Effector memory CD8-positive, alpha-beta T cell (primary cell): ENCODE measurements at regions not wholly inside any gene's neighbourhood (a gene's known extent, or its start where the extent isn't known, plus 50 kb on each side); places are given as distances from the start of the nearest gene placed in this dataset.

Experiments
- ATAC-seq: fragments of 150-1000 bp; cut with Tn5 transposase; replicated peaks from 2 replicates; pipeline ENCODE4 v1.10.0; 2021; ENCODE audit warnings: mild to moderate bottlenecking, moderate library complexity
- DNase-seq, 3 experiments: peaks; one replicate each; pipeline ENCODE4 v3.0.0; 2021
- H3K27ac Mint-ChIP-seq, 2 donors: one replicate each; pipeline ENCODE4 v1.8.0; 2022; ENCODE audit warnings: mild to moderate bottlenecking in 2 of 2, mixed read lengths in 2 of 2, moderate library complexity in 2 of 2
- H3K27me3 Mint-ChIP-seq, 2 donors: one replicate each; pipeline ENCODE4 v1.8.0; 2022; ENCODE audit warnings: mixed read lengths in 2 of 2
- H3K36me3 Mint-ChIP-seq: one replicate; pipeline ENCODE4 v1.8.0; 2022; ENCODE audit warnings: mild to moderate bottlenecking, moderate library complexity, mixed read lengths; ENCODE audit not compliant: insufficient read depth
- H3K4me1 Mint-ChIP-seq, 2 donors: one replicate each; pipeline ENCODE4 v1.8.0; 2022; ENCODE audit warnings: low read depth in 2 of 2, mixed read lengths in 2 of 2
- H3K4me3 Mint-ChIP-seq, 2 donors: one replicate each; pipeline ENCODE4 v1.8.0; 2022; ENCODE audit warnings: mild to moderate bottlenecking in 2 of 2, mixed read lengths in 2 of 2, moderate library complexity in 2 of 2
- H3K9me3 Mint-ChIP-seq, 2 donors: one replicate each; pipeline ENCODE4 v1.8.0; 2022; ENCODE audit warnings: mixed read lengths in 2 of 2

GRCh38 chr15:70436428-70436827 is 326.9 kb downstream of the UACA start:
- H3K36me3 Mint-ChIP-seq = peaks cover 3% of the 10 kb centered on the region
- H3K4me3 Mint-ChIP-seq = no peak overlapping the region
- no peak for DNase-seq
- H3K27ac Mint-ChIP-seq = no peak overlapping the region
- peaks cover 12 to 16% of the 10 kb centered on the region in 2 donors for H3K4me1 Mint-ChIP-seq
- H3K9me3 Mint-ChIP-seq = no peaks in the 10 kb centered on the region
- no peak for ATAC-seq
- peaks cover under 1 to 22% of the 10 kb centered on the region in 2 donors for H3K27me3 Mint-ChIP-seq

- no peak for ATAC-seq
- Mint-ChIP-seq H3K27me3 (peaks cover 0 to 21% of the 10 kb centered on the region in 2 donors), H3K4me3 (no peak overlapping the region), H3K27ac (no peak overlapping the region), H3K9me3 (no peaks in the 10 kb centered on the region), H3K4me1 (peaks cover 12 to 16% of the 10 kb centered on the region in 2 donors), H3K36me3 (peaks cover 3% of the 10 kb centered on the region)
- DNase-seq = no peak
These were observed 327.5 kb downstream of the UACA start for GRCh38 chr15:70435872-70436271.

- Mint-ChIP-seq H3K4me3 (no peak overlapping the region), H3K9me3 (no peaks in the 10 kb centered on the region)
These were observed 328.0 kb downstream of the UACA start for GRCh38 chr15:70435369-70435768.

GRCh38 chr15:70433586-70434324 is 329.6 kb downstream of the UACA start:
- Mint-ChIP-seq H3K4me1 (peaks cover 11 to 12% of the 10 kb centered on the region in 2 donors), H3K27ac (no peak overlapping the region), H3K27me3 (peaks cover 0 to 9% of the 10 kb centered on the region in 2 donors), H3K36me3 (no peaks in the 10 kb centered on the region), H3K4me3 (no peak overlapping the region), H3K9me3 (no peaks in the 10 kb centered on the region)
- ATAC-seq (no peak), DNase-seq (no peak)

More at GRCh38 chr15:70435369-70435768, 328.0 kb downstream of the UACA start:
- H3K27ac Mint-ChIP-seq = peak overlapping the region in 1 of 2 donors; percentile 30
- H3K36me3 Mint-ChIP-seq = no peaks in the 10 kb centered on the region
- peaks cover 12 to 16% of the 10 kb centered on the region in 2 donors for H3K4me1 Mint-ChIP-seq
- ATAC-seq (peak; percentile 33), DNase-seq (no peak)
- H3K27me3 Mint-ChIP-seq = peaks cover 0 to 16% of the 10 kb centered on the region in 2 donors

GRCh38 chr15:70432924-70433495 is 330.3 kb downstream of the UACA start:
- peaks cover 0 to 9% of the 10 kb centered on the region in 2 donors for H3K27me3 Mint-ChIP-seq
- ATAC-seq = no peak
- H3K36me3 Mint-ChIP-seq = no peaks in the 10 kb centered on the region
- peaks cover 11 to 12% of the 10 kb centered on the region in 2 donors for H3K4me1 Mint-ChIP-seq
- no peak for DNase-seq
- H3K4me3 Mint-ChIP-seq = no peak overlapping the region
- peaks cover 0 to 2% of the 10 kb centered on the region in 2 donors for H3K9me3 Mint-ChIP-seq
- H3K27ac Mint-ChIP-seq = no peak overlapping the region

- ATAC-seq = no peak
These were observed 331.5 kb downstream of the UACA start for GRCh38 chr15:70431854-70432253.

GRCh38 chr15:70430069-70430468 is 332.4 kb upstream of the TLE3 start:
- DNase-seq = no peak
- Mint-ChIP-seq H3K27ac (no peak overlapping the region), H3K4me1 (peaks cover 12 to 14% of the 10 kb centered on the region in 2 donors), H3K4me3 (no peak overlapping the region), H3K36me3 (peaks cover 3% of the 10 kb centered on the region), H3K9me3 (peaks cover 0 to 2% of the 10 kb centered on the region in 2 donors), H3K27me3 (peaks cover 0 to 9% of the 10 kb centered on the region in 2 donors)
- no peak for ATAC-seq

More at GRCh38 chr15:70431854-70432253, 331.5 kb downstream of the UACA start:
- no peak overlapping the region for H3K27ac Mint-ChIP-seq
- no peak for DNase-seq
- peaks cover 11 to 12% of the 10 kb centered on the region in 2 donors for H3K4me1 Mint-ChIP-seq
- H3K9me3 Mint-ChIP-seq = peaks cover 0 to 2% of the 10 kb centered on the region in 2 donors
- no peak overlapping the region for H3K4me3 Mint-ChIP-seq
- peaks cover 0 to 9% of the 10 kb centered on the region in 2 donors for H3K27me3 Mint-ChIP-seq
- no peaks in the 10 kb centered on the region for H3K36me3 Mint-ChIP-seq

GRCh38 chr15:70429056-70429722 is 331.5 kb upstream of the TLE3 start:
- peaks cover 0 to 17% of the 10 kb centered on the region in 2 donors for H3K27me3 Mint-ChIP-seq

GRCh38 chr15:70428211-70428822 is 330.6 kb upstream of the TLE3 start:
- H3K27ac Mint-ChIP-seq = no peak overlapping the region
- H3K4me1 Mint-ChIP-seq = peaks cover 16 to 19% of the 10 kb centered on the region in 2 donors
- H3K27me3 Mint-ChIP-seq = peaks cover 4 to 25% of the 10 kb centered on the region in 2 donors
- ATAC-seq = no peak
- peaks cover 2 to 5% of the 10 kb centered on the region in 2 donors for H3K9me3 Mint-ChIP-seq
- H3K36me3 Mint-ChIP-seq = peaks cover 3% of the 10 kb centered on the region
- DNase-seq = no peak
- no peak overlapping the region for H3K4me3 Mint-ChIP-seq

More at GRCh38 chr15:70429056-70429722, 331.5 kb upstream of the TLE3 start:
- no peak for DNase-seq
- Mint-ChIP-seq H3K36me3 (peaks cover 3% of the 10 kb centered on the region), H3K4me1 (peaks cover 16% of the 10 kb centered on the region in 2 donors), H3K4me3 (no peak overlapping the region), H3K9me3 (peaks cover 2 to 5% of the 10 kb centered on the region in 2 donors), H3K27ac (no peak overlapping the region)
- no peak for ATAC-seq

- H3K27me3 Mint-ChIP-seq = peaks cover 5 to 33% of the 10 kb centered on the region in 2 donors
- peaks cover 16 to 19% of the 10 kb centered on the region in 2 donors for H3K4me1 Mint-ChIP-seq
- peaks cover 2 to 5% of the 10 kb centered on the region in 2 donors for H3K9me3 Mint-ChIP-seq
- H3K36me3 Mint-ChIP-seq = peaks cover 3% of the 10 kb centered on the region
- no peak overlapping the region for H3K4me3 Mint-ChIP-seq
- DNase-seq = no peak
- no peak for ATAC-seq
- no peak overlapping the region for H3K27ac Mint-ChIP-seq
These were observed 329.7 kb upstream of the TLE3 start for GRCh38 chr15:70427167-70428120.

GRCh38 chr15:70426096-70426821 is 328.5 kb upstream of the TLE3 start:
- ATAC-seq = no peak
- DNase-seq = no peak
- peaks cover 16 to 19% of the 10 kb centered on the region in 2 donors for H3K4me1 Mint-ChIP-seq
- no peak overlapping the region for H3K27ac Mint-ChIP-seq
- H3K27me3 Mint-ChIP-seq = peaks cover 17 to 39% of the 10 kb centered on the region in 2 donors
- peaks cover 2 to 5% of the 10 kb centered on the region in 2 donors for H3K9me3 Mint-ChIP-seq
- no peak overlapping the region for H3K4me3 Mint-ChIP-seq
- peaks cover 3% of the 10 kb centered on the region for H3K36me3 Mint-ChIP-seq

GRCh38 chr15:70424937-70425411 is 327.3 kb upstream of the TLE3 start:
- Mint-ChIP-seq H3K27ac (peak overlapping the region in 1 of 2 donors; percentile 5), H3K4me1 (peaks cover 16 to 19% of the 10 kb centered on the region in 2 donors), H3K9me3 (peaks cover 2 to 5% of the 10 kb centered on the region in 2 donors), H3K4me3 (peak overlapping the region; percentile 28 to 33), H3K27me3 (peaks cover 27 to 48% of the 10 kb centered on the region in 2 donors), H3K36me3 (peaks cover 3% of the 10 kb centered on the region)
- peak in 1 of 3 experiments; percentile 12 for DNase-seq
- ATAC-seq = peak; percentile 85
